ENCODE measurements at regions not wholly inside any gene's neighbourhood (a gene's known extent, or its start where the extent isn't known, plus 50 kb on each side); places are given as distances from the start of the nearest gene placed in this dataset.

DNA sequence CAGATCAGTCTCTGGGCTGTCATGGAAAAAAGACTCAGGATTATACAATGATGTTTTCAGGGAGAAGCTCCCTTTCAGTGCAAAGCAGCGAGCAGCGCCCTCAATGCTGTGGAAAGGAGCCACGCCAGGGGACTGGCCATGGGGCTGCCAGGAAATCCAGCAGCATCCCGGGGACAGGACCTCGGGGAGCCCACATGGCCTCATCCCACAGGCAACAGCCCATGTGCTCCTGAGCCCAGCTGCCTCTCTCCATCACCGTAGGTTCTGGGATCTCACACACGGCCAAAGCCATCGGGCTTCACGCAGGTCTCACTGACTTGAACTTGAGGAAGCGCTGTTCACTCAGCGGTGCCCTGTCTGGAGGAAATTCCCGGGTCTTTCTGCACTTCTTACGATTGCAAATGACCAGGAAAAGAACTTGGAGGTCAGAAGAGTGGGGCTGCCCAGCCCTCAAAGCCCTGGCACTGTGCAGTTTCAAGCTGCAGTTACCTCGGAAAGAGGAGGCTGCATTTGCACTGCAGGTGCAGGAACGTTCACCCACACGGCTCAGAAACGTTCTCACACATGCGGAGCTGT is 125.9 kb upstream of the THBS2 start:
- H3K79me2 ChIP-seq (ENCODE audit: insufficient read depth, low read length): no peaks in the 10 kb centered on the region
- ATAC-seq (no peak), DNase-seq (ENCODE audit: low read depth, low spot score) (no peak)
- no peak overlapping the region for H3K9ac ChIP-seq (ENCODE audit: low read length)
- ChIA-PET POLR2A (no interaction called here), CTCF (no interaction called here), RAD21 (ENCODE audit: low non-redundant PET in 1 of 2, low total read pairs in 2 of 2, uncharacterized antibody in 2 of 2, unreplicated experiment in 2 of 2) (no interaction called here)
- no peaks in the 10 kb centered on the region for H3K36me3 ChIP-seq (ENCODE audit: control insufficient read depth in 1 of 2, insufficient read depth in 2 of 2, low read length in 2 of 2)
- H2AFZ ChIP-seq (ENCODE audit: low read depth, low read length, poor library complexity, severe bottlenecking): no peak overlapping the region
- H3K4me1 ChIP-seq (ENCODE audit: control insufficient read depth in 1 of 2, insufficient read depth in 2 of 2, low read length in 2 of 2): no peaks in the 10 kb centered on the region
- TF ChIP-seq, protein P1, sequence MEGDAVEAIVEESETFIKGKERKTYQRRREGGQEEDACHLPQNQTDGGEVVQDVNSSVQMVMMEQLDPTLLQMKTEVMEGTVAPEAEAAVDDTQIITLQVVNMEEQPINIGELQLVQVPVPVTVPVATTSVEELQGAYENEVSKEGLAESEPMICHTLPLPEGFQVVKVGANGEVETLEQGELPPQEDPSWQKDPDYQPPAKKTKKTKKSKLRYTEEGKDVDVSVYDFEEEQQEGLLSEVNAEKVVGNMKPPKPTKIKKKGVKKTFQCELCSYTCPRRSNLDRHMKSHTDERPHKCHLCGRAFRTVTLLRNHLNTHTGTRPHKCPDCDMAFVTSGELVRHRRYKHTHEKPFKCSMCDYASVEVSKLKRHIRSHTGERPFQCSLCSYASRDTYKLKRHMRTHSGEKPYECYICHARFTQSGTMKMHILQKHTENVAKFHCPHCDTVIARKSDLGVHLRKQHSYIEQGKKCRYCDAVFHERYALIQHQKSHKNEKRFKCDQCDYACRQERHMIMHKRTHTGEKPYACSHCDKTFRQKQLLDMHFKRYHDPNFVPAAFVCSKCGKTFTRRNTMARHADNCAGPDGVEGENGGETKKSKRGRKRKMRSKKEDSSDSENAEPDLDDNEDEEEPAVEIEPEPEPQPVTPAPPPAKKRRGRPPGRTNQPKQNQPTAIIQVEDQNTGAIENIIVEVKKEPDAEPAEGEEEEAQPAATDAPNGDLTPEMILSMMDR (IDR thresholded peaks at IDR 0.05 in 2 of 3, conservative IDR thresholded peaks at IDR 0.05 in 1 of 3; ENCODE audit: borderline replicate concordance in 1 of 3, insufficient read depth in 1 of 3, low read depth in 2 of 3, low read length in 2 of 3): no peak
- TF ChIP-seq MAX (IDR thresholded peaks at IDR 0.05): no peak
- TF ChIP-seq JUND (IDR thresholded peaks at IDR 0.05): no peak
- TF ChIP-seq ZFX (IDR thresholded peaks at IDR 0.05): no peak
- TF ChIP-seq ZNF274 (IDR thresholded peaks at IDR 0.05; ENCODE audit: low read depth, low read length): no peak
- TF ChIP-seq SRF (IDR thresholded peaks at IDR 0.05; ENCODE audit: low read depth): no peak
- TF ChIP-seq, protein P2, sequence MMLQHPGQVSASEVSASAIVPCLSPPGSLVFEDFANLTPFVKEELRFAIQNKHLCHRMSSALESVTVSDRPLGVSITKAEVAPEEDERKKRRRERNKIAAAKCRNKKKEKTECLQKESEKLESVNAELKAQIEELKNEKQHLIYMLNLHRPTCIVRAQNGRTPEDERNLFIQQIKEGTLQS (IDR thresholded peaks at IDR 0.05): no peak
- no peak for TF ChIP-seq FOSL1 (IDR thresholded peaks at IDR 0.05; ENCODE audit: low read depth)
- no peak for TF ChIP-seq RAD21 (IDR thresholded peaks at IDR 0.05; ENCODE audit: low read depth)
- no peak for TF ChIP-seq POLR2A (IDR thresholded peaks at IDR 0.05; ENCODE audit: borderline replicate concordance, extremely low read depth, insufficient read depth, insufficient read length)
- TF ChIP-seq, protein P3, sequence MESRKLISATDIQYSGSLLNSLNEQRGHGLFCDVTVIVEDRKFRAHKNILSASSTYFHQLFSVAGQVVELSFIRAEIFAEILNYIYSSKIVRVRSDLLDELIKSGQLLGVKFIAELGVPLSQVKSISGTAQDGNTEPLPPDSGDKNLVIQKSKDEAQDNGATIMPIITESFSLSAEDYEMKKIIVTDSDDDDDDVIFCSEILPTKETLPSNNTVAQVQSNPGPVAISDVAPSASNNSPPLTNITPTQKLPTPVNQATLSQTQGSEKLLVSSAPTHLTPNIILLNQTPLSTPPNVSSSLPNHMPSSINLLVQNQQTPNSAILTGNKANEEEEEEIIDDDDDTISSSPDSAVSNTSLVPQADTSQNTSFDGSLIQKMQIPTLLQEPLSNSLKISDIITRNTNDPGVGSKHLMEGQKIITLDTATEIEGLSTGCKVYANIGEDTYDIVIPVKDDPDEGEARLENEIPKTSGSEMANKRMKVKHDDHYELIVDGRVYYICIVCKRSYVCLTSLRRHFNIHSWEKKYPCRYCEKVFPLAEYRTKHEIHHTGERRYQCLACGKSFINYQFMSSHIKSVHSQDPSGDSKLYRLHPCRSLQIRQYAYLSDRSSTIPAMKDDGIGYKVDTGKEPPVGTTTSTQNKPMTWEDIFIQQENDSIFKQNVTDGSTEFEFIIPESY (IDR thresholded peaks at IDR 0.05; ENCODE audit: extremely low read depth, insufficient replicate concordance, low read length): no peak
- no peak for TF ChIP-seq EGR1 (IDR thresholded peaks at IDR 0.05; ENCODE audit: low read depth)
- TF ChIP-seq EZH2phosphoT487 (IDR thresholded peaks at IDR 0.05; ENCODE audit: borderline replicate concordance): no peak
- TF ChIP-seq YY1 (IDR thresholded peaks at IDR 0.05; ENCODE audit: extremely low read depth, insufficient replicate concordance, low read depth, low read length): no peak
- TF ChIP-seq CBX3 (IDR thresholded peaks at IDR 0.05; ENCODE audit: low read depth): no peak
- no peak for TF ChIP-seq SP1 (IDR thresholded peaks at IDR 0.05; ENCODE audit: low read depth)
- no peak for TF ChIP-seq EZH2 (IDR thresholded peaks at IDR 0.05)
- TF ChIP-seq SIN3A (IDR thresholded peaks at IDR 0.05; ENCODE audit: low read depth): no peak
- no peak overlapping the region for H3K27ac ChIP-seq (ENCODE audit: low read depth, low read length)
- no peaks in the 10 kb centered on the region for H3K27me3 ChIP-seq (ENCODE audit: insufficient read depth, low read length)
- no peak overlapping the region for H3K4me3 ChIP-seq (replicated peaks in 1 of 2; ENCODE audit: low read depth in 1 of 2, low read length in 2 of 2)
- intact Hi-C loops (cut with micrococcal nuclease): no loop called here
- H4K20me1 ChIP-seq (ENCODE audit: insufficient read depth): no peaks in the 10 kb centered on the region
- no peaks in the 10 kb centered on the region for H3K9me3 ChIP-seq (ENCODE audit: control insufficient read depth in 1 of 2, insufficient read depth in 1 of 2, low read depth in 1 of 2, low read length in 2 of 2)
- no TSS peak for BruUV-seq (replicated peaks)
- H3K9me2 ChIP-seq (ENCODE audit: insufficient read depth): no peaks in the 10 kb centered on the region
- no peak overlapping the region for H3K4me2 ChIP-seq (ENCODE audit: low read length)
